ENCODE measurements at regions not wholly inside any gene's neighbourhood (a gene's known extent, or its start where the extent isn't known, plus 50 kb on each side); places are given as distances from the start of the nearest gene placed in this dataset.

GRCh38 chr3:174480767-174481166 lies 378.4 kb upstream of the NAALADL2 start:
- no peak for TF ChIP-seq CTCF (conservative IDR thresholded peaks at IDR 0.05 in 1 of 2, IDR thresholded peaks at IDR 0.05 in 1 of 2; ENCODE audit: low read depth in 1 of 2, low read length in 2 of 2)
- TF ChIP-seq EZH2 (IDR thresholded peaks at IDR 0.05; ENCODE audit: low read length, missing control alignments): no peak

All from fibroblast of lung (primary cell).